ENCODE measurements at regions not wholly inside any gene's neighbourhood (a gene's known extent, or its start where the extent isn't known, plus 50 kb on each side); places are given as distances from the start of the nearest gene placed in this dataset.

- H3K27me3 ChIP-seq (ENCODE audit: control insufficient read depth, insufficient read depth, low read length) = no peaks in the 10 kb centered on the region
- DNase-seq (ENCODE audit: low read depth) = no peak
- no peak overlapping the region for H3K4me3 ChIP-seq (ENCODE audit: low read depth, low read length)
- H3K36me3 ChIP-seq (ENCODE audit: control insufficient read depth, insufficient read depth, low read length) = no peaks in the 10 kb centered on the region
- no peak for TF ChIP-seq CTCF (IDR thresholded peaks at IDR 0.05; ENCODE audit: insufficient read depth, low read length, poor library complexity, severe bottlenecking)
Observed at GRCh38 chr2:61721382-61721781, 132.5 kb downstream of the FAM161A start.

GRCh38 chr2:61720911-61721310 is 132.9 kb downstream of the FAM161A start:
- Histone ChIP-seq H3K27me3 (ENCODE audit: control insufficient read depth, insufficient read depth, low read length) (no peaks in the 10 kb centered on the region), H3K36me3 (ENCODE audit: control insufficient read depth, insufficient read depth, low read length) (no peaks in the 10 kb centered on the region), H3K4me3 (ENCODE audit: low read depth, low read length) (no peak overlapping the region)
- no peak for DNase-seq (ENCODE audit: low read depth)
- no peak for TF ChIP-seq CTCF (IDR thresholded peaks at IDR 0.05; ENCODE audit: insufficient read depth, low read length, poor library complexity, severe bottlenecking)

- H3K4me3 ChIP-seq (ENCODE audit: low read depth, low read length) = no peak overlapping the region
- DNase-seq (ENCODE audit: low read depth) = no peak
- no peaks in the 10 kb centered on the region for H3K27me3 ChIP-seq (ENCODE audit: control insufficient read depth, insufficient read depth, low read length)
- H3K36me3 ChIP-seq (ENCODE audit: control insufficient read depth, insufficient read depth, low read length) = no peaks in the 10 kb centered on the region
- no peak for TF ChIP-seq CTCF (IDR thresholded peaks at IDR 0.05; ENCODE audit: insufficient read depth, low read length, poor library complexity, severe bottlenecking)
Observed at GRCh38 chr2:61718965-61719364, 134.9 kb downstream of the FAM161A start.

GRCh38 chr2:61715506-61715905 is 138.4 kb downstream of the FAM161A start:
- H3K36me3 ChIP-seq (ENCODE audit: control insufficient read depth, insufficient read depth, low read length) = no peaks in the 10 kb centered on the region
- no peak for DNase-seq (ENCODE audit: low read depth)
- TF ChIP-seq CTCF (IDR thresholded peaks at IDR 0.05; ENCODE audit: insufficient read depth, low read length, poor library complexity, severe bottlenecking) = no peak
- no peak overlapping the region for H3K4me3 ChIP-seq (ENCODE audit: low read depth, low read length)
- no peaks in the 10 kb centered on the region for H3K27me3 ChIP-seq (ENCODE audit: control insufficient read depth, insufficient read depth, low read length)

- H3K4me3 ChIP-seq (ENCODE audit: low read depth, low read length) = no peak overlapping the region
- no peaks in the 10 kb centered on the region for H3K27me3 ChIP-seq (ENCODE audit: control insufficient read depth, insufficient read depth, low read length)
- no peak for TF ChIP-seq CTCF (IDR thresholded peaks at IDR 0.05; ENCODE audit: insufficient read depth, low read length, poor library complexity, severe bottlenecking)
- H3K36me3 ChIP-seq (ENCODE audit: control insufficient read depth, insufficient read depth, low read length) = no peaks in the 10 kb centered on the region
- DNase-seq (ENCODE audit: low read depth) = no peak
Observed at GRCh38 chr2:61714210-61714609, 139.7 kb downstream of the FAM161A start.

GRCh38 chr2:61713457-61713856 is 140.4 kb downstream of the FAM161A start:
- H3K4me3 ChIP-seq (ENCODE audit: low read depth, low read length) = no peak overlapping the region
- no peak for TF ChIP-seq CTCF (IDR thresholded peaks at IDR 0.05; ENCODE audit: insufficient read depth, low read length, poor library complexity, severe bottlenecking)
- no peaks in the 10 kb centered on the region for H3K36me3 ChIP-seq (ENCODE audit: control insufficient read depth, insufficient read depth, low read length)

More at GRCh38 chr2:61713457-61713856, 140.4 kb downstream of the FAM161A start:
- no peaks in the 10 kb centered on the region for H3K27me3 ChIP-seq (ENCODE audit: control insufficient read depth, insufficient read depth, low read length)
- DNase-seq (ENCODE audit: low read depth) = no peak

Measured in kidney epithelial cell (primary cell).